GOT3 (cell line): ENCODE measurements at regions not wholly inside any gene's neighbourhood (a gene's known extent, or its start where the extent isn't known, plus 50 kb on each side); places are given as distances from the start of the nearest gene placed in this dataset.

Experiments used
- DNase-seq: peaks from one replicate; lab custom pipeline; 2025; ENCODE audit warnings: mixed read lengths; lab: John Stamatoyannopoulos, UW

- DNase-seq: no peak
Observed at GRCh38 chr11:27287205-27287604, 75.8 kb downstream of the CCDC34 start.

GRCh38 chr11:27285761-27286160 is 77.3 kb downstream of the CCDC34 start:
- no peak for DNase-seq

GRCh38 chr11:27282806-27283205 is 80.2 kb downstream of the CCDC34 start:
- no peak for DNase-seq

GRCh38 chr11:27281740-27282590 is 81.0 kb downstream of the CCDC34 start:
- peak; percentile 4 for DNase-seq

DNA sequence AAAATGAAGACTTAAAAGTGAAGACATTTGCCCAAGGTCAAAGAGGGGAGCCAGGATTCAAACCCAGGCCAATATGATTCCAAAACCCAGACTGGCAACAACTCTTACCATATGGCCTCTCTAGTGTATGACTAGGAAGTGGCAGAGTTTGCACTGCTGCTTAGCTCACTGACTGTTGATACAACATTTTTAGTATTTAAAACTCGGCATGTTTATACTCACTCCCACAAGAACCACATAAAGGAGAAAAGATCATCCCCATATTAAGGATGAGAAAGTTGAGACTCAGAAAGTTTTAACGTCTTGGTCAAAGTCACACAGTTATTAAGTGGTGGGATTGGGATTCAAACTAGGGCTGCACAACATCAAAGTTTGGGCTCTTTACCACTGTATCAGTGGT is 81.7 kb downstream of the CCDC34 start:
- DNase-seq: no peak

DNA sequence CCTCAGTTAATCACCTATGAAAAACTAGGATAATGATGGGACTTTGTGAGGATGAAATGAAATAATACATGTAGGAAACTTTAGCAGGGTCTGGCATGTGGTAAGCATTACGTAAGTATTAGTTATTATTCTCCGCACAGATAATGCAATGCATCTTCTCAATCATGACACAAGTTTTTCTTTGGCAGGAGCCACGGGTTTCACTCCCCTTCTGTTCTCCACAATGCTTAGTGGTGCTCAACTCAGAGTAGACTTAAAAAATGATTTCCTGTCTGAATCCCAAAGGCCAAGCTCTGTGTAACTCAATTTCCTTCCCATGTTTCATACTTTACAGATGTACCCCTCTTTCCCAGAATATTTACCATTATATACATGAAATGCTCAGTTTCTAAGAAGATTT is 82.9 kb downstream of the CCDC34 start:
- DNase-seq: no peak

- DNase-seq: no peak
Observed at GRCh38 chr11:27279460-27279859, 83.6 kb downstream of the CCDC34 start.

- no peak for DNase-seq
Observed at GRCh38 chr11:27277843-27278242, 85.2 kb downstream of the CCDC34 start.

DNA sequence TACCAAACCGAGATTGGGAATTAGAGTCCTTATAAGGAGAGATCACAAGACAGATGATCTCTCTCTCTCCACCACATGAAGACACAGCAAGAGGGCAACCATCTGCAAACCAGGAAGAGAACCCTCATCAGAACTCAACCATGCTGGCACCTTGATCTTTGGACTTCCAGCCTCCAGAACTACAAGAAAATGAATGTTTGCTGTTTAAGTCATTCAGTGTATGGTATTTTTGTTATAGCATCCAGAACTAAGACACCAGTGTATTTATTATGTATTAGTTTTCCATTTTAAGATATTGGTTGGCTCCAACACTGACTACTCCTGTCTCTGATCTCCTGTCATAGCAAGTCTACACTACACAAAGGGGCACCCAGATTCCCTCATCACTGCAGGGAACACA is 86.9 kb downstream of the CCDC34 start:
- no peak for DNase-seq

- no peak for DNase-seq
Observed at GRCh38 chr11:27274854-27275395, 88.1 kb downstream of the CCDC34 start.

DNA sequence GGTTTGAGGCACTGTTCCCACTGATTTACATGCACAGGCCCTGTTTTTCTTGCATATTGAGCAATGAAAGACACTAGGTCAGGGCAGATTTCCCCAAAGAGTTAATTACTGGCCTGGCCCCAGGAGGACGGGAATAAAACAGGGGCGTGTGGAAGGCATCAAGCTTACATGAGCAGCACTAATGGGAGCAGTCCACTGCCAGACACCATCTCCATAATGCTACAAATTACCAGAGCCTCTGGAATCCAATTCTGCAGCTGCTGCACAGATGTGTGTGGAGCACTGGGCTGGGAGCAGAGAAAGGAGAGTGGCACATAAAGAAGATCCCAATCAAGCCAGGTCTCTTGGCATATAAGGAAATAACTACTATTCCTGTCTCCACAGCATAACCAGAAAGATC is 96.9 kb downstream of the CCDC34 start:
- no peak for DNase-seq

- no peak for DNase-seq
Observed at GRCh38 chr11:27263986-27264385, 99.0 kb downstream of the CCDC34 start.

- DNase-seq: no peak
Observed at GRCh38 chr11:27263046-27263445, 100.0 kb downstream of the CCDC34 start.

GRCh38 chr11:27255447-27255828 is 107.6 kb downstream of the CCDC34 start:
- no peak for DNase-seq

GRCh38 chr11:27254744-27255446 is 108.1 kb downstream of the CCDC34 start:
- DNase-seq: no peak

DNA sequence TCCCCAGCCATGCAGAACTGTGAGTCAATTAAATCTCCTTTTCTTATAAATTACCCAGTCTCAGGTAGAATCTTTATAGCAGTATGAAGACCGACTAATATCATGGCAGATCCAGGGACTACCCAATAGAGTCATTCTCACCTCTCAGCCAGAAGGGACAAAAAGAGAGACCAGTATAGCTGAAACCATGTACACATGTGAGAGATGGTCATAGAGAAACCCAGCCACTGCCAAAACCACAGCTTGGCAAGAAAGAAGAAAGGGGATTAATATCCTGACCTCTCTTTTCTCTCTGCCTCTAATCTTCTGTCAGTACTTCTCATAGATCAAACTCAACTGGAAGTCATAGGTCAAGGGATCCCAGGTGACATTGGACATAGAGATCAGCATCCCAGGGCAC is 109.8 kb downstream of the CCDC34 start:
- DNase-seq: no peak

DNA sequence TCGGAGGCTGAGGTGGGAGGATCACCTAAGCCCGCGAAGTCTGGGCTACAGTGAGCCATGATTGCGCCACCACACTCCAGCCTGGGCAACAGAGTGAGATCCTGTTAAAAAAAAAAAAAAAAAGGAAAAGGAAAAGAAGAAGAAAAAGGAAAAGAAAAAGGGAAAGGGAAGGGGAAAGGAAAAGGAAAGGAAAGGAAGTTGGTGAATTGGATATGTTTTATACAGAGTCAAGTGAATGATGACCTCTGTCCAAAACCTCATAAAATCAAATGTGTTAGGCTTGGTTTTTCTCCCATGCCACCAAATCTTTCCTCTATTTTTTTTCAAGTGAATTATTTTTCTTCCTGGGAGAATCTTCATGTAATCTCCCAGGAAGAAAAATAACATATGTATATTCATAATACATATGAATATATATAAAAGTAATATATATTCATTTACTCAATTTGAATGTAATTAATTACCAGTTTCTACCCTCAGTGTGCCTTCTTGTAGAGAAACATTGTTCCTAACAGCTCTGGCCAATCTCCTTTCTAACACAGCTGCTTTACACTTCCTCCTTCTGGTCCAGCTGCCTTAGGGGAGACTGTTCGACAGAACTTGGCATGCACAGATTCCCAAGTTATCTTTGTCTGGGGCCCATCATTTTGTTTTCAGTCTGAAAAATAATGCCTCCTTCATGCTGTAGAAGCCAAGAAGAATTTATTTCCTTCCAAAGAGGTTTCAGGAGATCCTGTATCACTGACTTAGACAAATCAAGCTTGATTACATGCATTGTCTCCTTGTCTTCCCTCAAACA is 111.9 kb downstream of the CCDC34 start:
- DNase-seq: no peak

DNA sequence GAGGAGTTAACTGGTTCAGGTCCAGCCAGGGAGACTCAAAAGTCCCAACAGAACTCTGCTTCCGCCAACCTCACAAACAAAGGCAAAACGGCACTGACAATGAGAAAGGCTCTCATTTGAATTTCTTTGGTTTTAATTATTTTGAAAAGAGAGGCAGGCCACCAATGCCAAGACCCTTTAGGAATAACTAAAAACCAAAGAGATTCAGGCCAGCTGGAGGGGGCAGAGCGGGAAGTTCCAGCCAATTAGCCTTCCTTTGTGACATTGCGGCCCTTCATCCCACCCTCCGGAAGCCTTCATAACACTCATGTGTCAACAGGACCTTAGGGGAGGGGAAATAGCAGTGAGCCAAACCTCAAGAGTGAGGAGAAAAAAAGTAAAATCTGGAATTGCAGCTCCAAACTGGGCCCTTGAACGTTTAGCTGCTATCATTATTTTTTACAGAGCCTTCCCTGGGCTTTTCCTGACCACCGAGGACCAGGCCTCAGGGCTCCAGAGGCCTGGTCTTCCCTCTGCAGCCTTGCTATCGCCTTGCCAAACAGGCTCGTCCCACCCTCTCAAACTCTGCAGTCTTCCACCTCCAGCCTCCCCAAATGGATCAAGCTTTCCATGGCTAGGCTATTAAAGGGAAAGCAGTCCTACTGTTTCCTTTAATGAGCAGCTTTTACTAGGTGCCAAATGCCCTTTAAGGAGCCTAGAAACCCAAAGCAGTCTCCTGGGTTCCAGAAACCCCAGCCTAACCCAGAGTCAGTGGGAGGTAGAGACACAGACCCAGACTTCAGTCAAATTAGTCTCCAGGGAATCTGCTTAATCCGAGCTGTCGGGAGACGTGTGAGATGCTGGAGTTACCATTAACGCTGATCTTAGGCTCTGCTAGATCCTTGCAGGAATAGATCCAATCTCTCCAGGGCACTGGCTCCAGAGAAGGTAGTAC is 114.2 kb downstream of the CCDC34 start:
- DNase-seq: no peak

- DNase-seq: no peak
Observed at GRCh38 chr11:27247660-27248059, 115.4 kb downstream of the CCDC34 start.

GRCh38 chr11:27246925-27247324 is 116.1 kb downstream of the CCDC34 start:
- no peak for DNase-seq

GRCh38 chr11:27244900-27245299 is 118.1 kb downstream of the CCDC34 start:
- DNase-seq: no peak
